ENCODE measurements at regions not wholly inside any gene's neighbourhood (a gene's known extent, or its start where the extent isn't known, plus 50 kb on each side); places are given as distances from the start of the nearest gene placed in this dataset.

DNA sequence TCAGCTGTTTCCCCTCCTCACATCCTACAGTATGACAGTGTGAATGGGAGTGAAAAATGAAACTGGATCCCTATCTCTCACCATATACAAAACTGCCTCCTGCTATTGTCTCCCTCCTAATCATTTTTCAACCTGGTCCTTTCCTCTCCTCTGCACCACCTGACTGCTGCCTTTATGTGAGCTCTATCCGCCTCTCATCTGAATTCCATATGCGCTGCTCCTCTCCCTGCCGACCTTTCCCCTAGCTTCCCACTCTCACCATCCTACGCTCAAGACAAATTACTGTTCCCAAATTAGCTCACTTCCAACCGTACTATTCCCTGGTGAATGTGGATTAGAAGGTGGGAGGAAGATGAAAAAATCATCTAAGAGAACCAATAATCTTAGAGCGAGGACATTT, 148.4 kb upstream of the FBXL4 start:
- TF ChIP-seq, protein P1, sequence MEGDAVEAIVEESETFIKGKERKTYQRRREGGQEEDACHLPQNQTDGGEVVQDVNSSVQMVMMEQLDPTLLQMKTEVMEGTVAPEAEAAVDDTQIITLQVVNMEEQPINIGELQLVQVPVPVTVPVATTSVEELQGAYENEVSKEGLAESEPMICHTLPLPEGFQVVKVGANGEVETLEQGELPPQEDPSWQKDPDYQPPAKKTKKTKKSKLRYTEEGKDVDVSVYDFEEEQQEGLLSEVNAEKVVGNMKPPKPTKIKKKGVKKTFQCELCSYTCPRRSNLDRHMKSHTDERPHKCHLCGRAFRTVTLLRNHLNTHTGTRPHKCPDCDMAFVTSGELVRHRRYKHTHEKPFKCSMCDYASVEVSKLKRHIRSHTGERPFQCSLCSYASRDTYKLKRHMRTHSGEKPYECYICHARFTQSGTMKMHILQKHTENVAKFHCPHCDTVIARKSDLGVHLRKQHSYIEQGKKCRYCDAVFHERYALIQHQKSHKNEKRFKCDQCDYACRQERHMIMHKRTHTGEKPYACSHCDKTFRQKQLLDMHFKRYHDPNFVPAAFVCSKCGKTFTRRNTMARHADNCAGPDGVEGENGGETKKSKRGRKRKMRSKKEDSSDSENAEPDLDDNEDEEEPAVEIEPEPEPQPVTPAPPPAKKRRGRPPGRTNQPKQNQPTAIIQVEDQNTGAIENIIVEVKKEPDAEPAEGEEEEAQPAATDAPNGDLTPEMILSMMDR (IDR thresholded peaks at IDR 0.05 in 2 of 3, conservative IDR thresholded peaks at IDR 0.05 in 1 of 3; ENCODE audit: borderline replicate concordance in 1 of 3, insufficient read depth in 1 of 3, low read depth in 2 of 3, low read length in 2 of 3), result no peak
- TF ChIP-seq ZNF274 (IDR thresholded peaks at IDR 0.05; ENCODE audit: low read depth, low read length) (no peak), RAD21 (IDR thresholded peaks at IDR 0.05; ENCODE audit: low read depth) (no peak), CEBPB (IDR thresholded peaks at IDR 0.05; ENCODE audit: low read depth) (no peak), SIN3A (IDR thresholded peaks at IDR 0.05; ENCODE audit: low read depth) (no peak), POLR2AphosphoS5 (IDR thresholded peaks at IDR 0.05; ENCODE audit: low read depth, low read length) (no peak), POLR2A (IDR thresholded peaks at IDR 0.05; ENCODE audit: borderline replicate concordance, extremely low read depth, insufficient read depth, insufficient read length) (no peak), EGR1 (IDR thresholded peaks at IDR 0.05; ENCODE audit: low read depth) (no peak), EZH2 (IDR thresholded peaks at IDR 0.05) (no peak)

Measured in HCT116 (cell line).